KMS-11 (cell line): ENCODE measurements at regions not wholly inside any gene's neighbourhood (a gene's known extent, or its start where the extent isn't known, plus 50 kb on each side); places are given as distances from the start of the nearest gene placed in this dataset.

ENCODE experiments used
- H2AFZ ChIP-seq: fragments of 200-600 bp; sonication (generic); 2 replicates; pipeline ENCODE4 v1.6.1; 2016; ENCODE audit warnings: antibody characterized with exemption, mixed run types, low read depth
- H3K27ac ChIP-seq: fragments of 200-600 bp; sonication (generic); 2 replicates; pipeline ENCODE4 v1.6.1; 2016; ENCODE audit warnings: mild to moderate bottlenecking, mixed run types
- H3K27me3 ChIP-seq: fragments of 200-600 bp; sonication (generic); 2 replicates; pipeline ENCODE4 v1.6.1; 2017; ENCODE audit warnings: mild to moderate bottlenecking, low read depth, mixed run types, moderate library complexity; ENCODE audit not compliant: insufficient read depth
- H3K36me3 ChIP-seq: fragments of 200-600 bp; sonication (generic); 2 replicates; pipeline ENCODE4 v1.6.1; 2017; ENCODE audit warnings: mild to moderate bottlenecking, mixed run types; ENCODE audit not compliant: insufficient read depth
- H3K4me1 ChIP-seq: fragments of 200-600 bp; sonication (generic); 2 replicates; pipeline ENCODE4 v1.6.1; 2016; ENCODE audit warnings: mild to moderate bottlenecking, low read depth, mixed run types; ENCODE audit not compliant: poor library complexity, severe bottlenecking
- H3K4me2 ChIP-seq: fragments of 200-600 bp; sonication (generic); 2 replicates; pipeline ENCODE4 v1.7.0; 2016; ENCODE audit warnings: mild to moderate bottlenecking, mixed run types
- H3K4me3 ChIP-seq: fragments of 200-600 bp; sonication (generic); IDR thresholded peaks from 2 replicates; pipeline ENCODE4 v1.6.1; 2017; ENCODE audit warnings: low read depth, low read length, mixed read lengths; ENCODE audit not compliant: insufficient read depth
- H3K79me2 ChIP-seq: fragments of 200-600 bp; sonication (generic); 2 replicates; pipeline ENCODE4 v1.6.1; 2016; ENCODE audit warnings: low read depth, mixed run types; ENCODE audit not compliant: insufficient read depth
- H3K9ac ChIP-seq: fragments of 200-600 bp; sonication (generic); 2 replicates; pipeline ENCODE4 v1.6.1; 2016; ENCODE audit warnings: mild to moderate bottlenecking, mixed run types
- H4K20me1 ChIP-seq: fragments of 200-600 bp; sonication (generic); 2 replicates; pipeline ENCODE4 v1.6.1; 2016; ENCODE audit warnings: mild to moderate bottlenecking, mixed run types; ENCODE audit not compliant: insufficient read depth
- TF ChIP-seq, protein P1 (sequence below): fragments of 200-600 bp; sonication (generic); conservative IDR thresholded peaks from 2 replicates; pipeline ENCODE4 v1.6.1; 2017; ENCODE audit warnings: low read depth, mild to moderate bottlenecking, antibody characterized with exemption, low read length, moderate library complexity, mixed read lengths

- Histone ChIP-seq H2AFZ (no peak overlapping the region), H3K36me3 (no peaks in the 10 kb centered on the region), H3K27ac (no peak overlapping the region), H3K4me1 (no peaks in the 10 kb centered on the region), H4K20me1 (no peaks in the 10 kb centered on the region), H3K27me3 (no peaks in the 10 kb centered on the region), H3K4me2 (no peak overlapping the region), H3K79me2 (no peaks in the 10 kb centered on the region), H3K9ac (no peak overlapping the region), H3K4me3 (no peak overlapping the region)
- TF ChIP-seq, protein P1, sequence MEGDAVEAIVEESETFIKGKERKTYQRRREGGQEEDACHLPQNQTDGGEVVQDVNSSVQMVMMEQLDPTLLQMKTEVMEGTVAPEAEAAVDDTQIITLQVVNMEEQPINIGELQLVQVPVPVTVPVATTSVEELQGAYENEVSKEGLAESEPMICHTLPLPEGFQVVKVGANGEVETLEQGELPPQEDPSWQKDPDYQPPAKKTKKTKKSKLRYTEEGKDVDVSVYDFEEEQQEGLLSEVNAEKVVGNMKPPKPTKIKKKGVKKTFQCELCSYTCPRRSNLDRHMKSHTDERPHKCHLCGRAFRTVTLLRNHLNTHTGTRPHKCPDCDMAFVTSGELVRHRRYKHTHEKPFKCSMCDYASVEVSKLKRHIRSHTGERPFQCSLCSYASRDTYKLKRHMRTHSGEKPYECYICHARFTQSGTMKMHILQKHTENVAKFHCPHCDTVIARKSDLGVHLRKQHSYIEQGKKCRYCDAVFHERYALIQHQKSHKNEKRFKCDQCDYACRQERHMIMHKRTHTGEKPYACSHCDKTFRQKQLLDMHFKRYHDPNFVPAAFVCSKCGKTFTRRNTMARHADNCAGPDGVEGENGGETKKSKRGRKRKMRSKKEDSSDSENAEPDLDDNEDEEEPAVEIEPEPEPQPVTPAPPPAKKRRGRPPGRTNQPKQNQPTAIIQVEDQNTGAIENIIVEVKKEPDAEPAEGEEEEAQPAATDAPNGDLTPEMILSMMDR: no peak
Measured at GRCh38 chr2:138123741-138124140, 159.5 kb downstream of the HNMT start.

DNA sequence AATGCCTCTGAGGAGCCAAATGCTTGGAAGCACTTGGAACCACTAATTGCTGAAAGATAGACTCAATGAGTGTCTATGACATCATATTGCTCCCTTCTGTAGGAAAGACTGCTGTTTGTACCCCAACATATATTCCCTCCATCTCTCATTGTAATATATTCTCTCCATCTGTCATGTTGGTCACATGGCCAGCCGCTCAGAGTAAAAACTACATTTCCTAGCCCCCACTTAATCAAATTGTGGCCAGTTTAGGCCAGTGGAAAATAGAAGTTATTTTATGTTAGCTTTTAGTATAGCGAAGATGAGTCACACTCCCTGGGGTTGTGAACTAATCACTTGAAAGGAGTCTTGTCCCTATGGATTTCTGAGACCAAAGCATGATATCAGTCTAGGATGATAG, 160.2 kb downstream of the HNMT start:
- no peak overlapping the region for H3K4me3 ChIP-seq

GRCh38 chr2:138125306-138126288, 161.3 kb downstream of the HNMT start:
- H3K4me1 ChIP-seq: no peaks in the 10 kb centered on the region
- TF ChIP-seq, protein P1: no peak

More for the DNA sequence above, 160.2 kb downstream of the HNMT start:
- TF ChIP-seq, protein P1: no peak
- H3K4me1 ChIP-seq: no peaks in the 10 kb centered on the region
- no peaks in the 10 kb centered on the region for H3K27me3 ChIP-seq
- no peak overlapping the region for H3K9ac ChIP-seq
- no peaks in the 10 kb centered on the region for H4K20me1 ChIP-seq
- H3K36me3 ChIP-seq: no peaks in the 10 kb centered on the region
- no peak overlapping the region for H3K4me2 ChIP-seq
- no peaks in the 10 kb centered on the region for H3K79me2 ChIP-seq
- no peak overlapping the region for H2AFZ ChIP-seq
- H3K27ac ChIP-seq: no peak overlapping the region

GRCh38 chr2:138132108-138132507, 167.8 kb downstream of the HNMT start:
- TF ChIP-seq, protein P1: no peak
- H3K9ac ChIP-seq: no peak overlapping the region
- H4K20me1 ChIP-seq: no peaks in the 10 kb centered on the region
- H3K79me2 ChIP-seq: no peaks in the 10 kb centered on the region
- H3K36me3 ChIP-seq: no peaks in the 10 kb centered on the region
- no peaks in the 10 kb centered on the region for H3K4me1 ChIP-seq
- H3K4me3 ChIP-seq: no peak overlapping the region
- no peak overlapping the region for H3K4me2 ChIP-seq
- no peaks in the 10 kb centered on the region for H3K27me3 ChIP-seq
- no peak overlapping the region for H3K27ac ChIP-seq
- H2AFZ ChIP-seq: no peak overlapping the region

More at GRCh38 chr2:138125306-138126288, 161.3 kb downstream of the HNMT start:
- H3K4me3 ChIP-seq: no peak overlapping the region
- no peaks in the 10 kb centered on the region for H3K79me2 ChIP-seq
- H2AFZ ChIP-seq: no peak overlapping the region
- H3K4me2 ChIP-seq: no peak overlapping the region
- H4K20me1 ChIP-seq: no peaks in the 10 kb centered on the region
- no peak overlapping the region for H3K27ac ChIP-seq
- H3K36me3 ChIP-seq: no peaks in the 10 kb centered on the region
- H3K27me3 ChIP-seq: no peaks in the 10 kb centered on the region
- no peak overlapping the region for H3K9ac ChIP-seq
